A549 (cell line): ENCODE measurements at regions not wholly inside any gene's neighbourhood (a gene's known extent, or its start where the extent isn't known, plus 50 kb on each side); places are given as distances from the start of the nearest gene placed in this dataset.

Experiments
- CTCF ChIP-seq: fragments of >200 bp; sonication (Bioruptor Twin); formaldehyde crosslinking; IDR thresholded peaks from 3 replicates; pipeline ENCODE4 v1.5.1; 2016
- ESRRA ChIP-seq: fragments of 150-350 bp; IDR thresholded peaks from 2 replicates; pipeline ENCODE4 v1.6.1; 2014; ENCODE audit warnings: mild to moderate bottlenecking, low read length, borderline replicate concordance
- JUN ChIP-seq, 2 experiments: fragments of >200 bp; sonication (Bioruptor Twin); formaldehyde crosslinking; IDR thresholded peaks; 2 replicates in 1 of 2; 3 replicates in 1 of 2; pipeline ENCODE4 v1.6.1; 2016 to 2017
- POLR2A ChIP-seq: IDR thresholded peaks from 2 replicates; pipeline ENCODE4 v1.6.1; 2012; ENCODE audit warnings: mild to moderate bottlenecking, low read length
- POLR2AphosphoS2 ChIP-seq: conservative IDR thresholded peaks from 2 replicates; pipeline ENCODE4 v1.6.1; 2012; ENCODE audit warnings: low read length, improper control_type of control experiment, inconsistent platforms
- RCOR1 ChIP-seq: fragments of 150-350 bp; IDR thresholded peaks from 2 replicates; pipeline ENCODE4 v1.6.1; 2014; ENCODE audit warnings: antibody characterized with exemption, low read length, low read depth
- TFCP2L1 ChIP-seq: fragments of 250-450 bp; sonication (Bioruptor Pico); IDR thresholded peaks from 2 replicates; pipeline ENCODE4 v1.5.0; 2021; ENCODE audit warnings: mild to moderate bottlenecking

GRCh38 chr7:31419505-31420055, 79.1 kb upstream of the NEUROD6 start:
- TF ChIP-seq TFCP2L1 (CRISPR knock-in tag), result no peak
- TF ChIP-seq CTCF, result no peak
- TF ChIP-seq JUN (IDR thresholded peaks at IDR 0.05), result no peak
- TF ChIP-seq POLR2A, result no peak
- no peak for TF ChIP-seq RCOR1
- no peak for TF ChIP-seq POLR2AphosphoS2
- no peak for TF ChIP-seq ESRRA
